NCI-H1436 (cell line): ENCODE measurements at regions not wholly inside any gene's neighbourhood (a gene's known extent, or its start where the extent isn't known, plus 50 kb on each side); places are given as distances from the start of the nearest gene placed in this dataset.

Experiments used
- DNase-seq: peaks from one replicate; lab custom pipeline; 2025; lab: John Stamatoyannopoulos, UW

GRCh38 chr2:145199827-145200706, 680.1 kb upstream of the ZEB2 start:
- DNase-seq, result no peak

DNA sequence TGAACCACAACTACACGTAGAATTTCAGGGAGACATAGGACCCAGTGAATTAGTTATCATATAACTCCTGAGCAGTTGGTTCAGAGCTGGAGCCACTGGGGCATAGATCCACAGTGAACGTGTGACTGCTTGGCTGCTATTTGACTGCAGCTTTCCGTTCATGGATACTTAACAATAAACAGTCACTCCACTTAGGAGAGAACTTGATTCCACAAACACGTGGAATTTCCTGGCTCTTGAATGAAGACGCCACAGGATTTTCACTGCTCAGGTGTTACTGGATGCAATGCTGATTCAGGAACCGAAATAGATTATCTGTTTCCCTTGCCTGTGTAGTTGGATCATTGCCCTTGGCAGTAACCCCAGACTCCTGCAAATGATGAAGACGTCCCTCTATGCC, 679.1 kb upstream of the ZEB2 start:
- peak; percentile 61 for DNase-seq

DNA sequence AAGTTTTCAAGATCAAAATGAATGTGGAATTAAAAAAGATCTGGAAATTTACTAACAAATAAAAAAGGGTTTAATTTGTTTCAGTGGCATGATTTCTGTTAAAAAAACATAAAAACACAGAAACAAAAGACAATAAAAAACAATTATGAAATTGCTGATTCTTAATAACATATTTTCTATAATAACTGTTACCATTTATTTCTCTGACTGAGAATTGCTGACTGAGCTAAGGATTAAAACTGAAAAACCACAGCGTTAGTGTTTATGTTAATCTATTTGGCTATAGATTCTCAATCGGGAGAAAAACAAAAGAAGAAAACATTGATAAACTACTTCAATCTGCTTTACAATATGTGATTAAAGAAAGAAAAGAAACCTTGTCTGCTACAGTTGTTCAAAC, 678.6 kb upstream of the ZEB2 start:
- DNase-seq, result no peak

- DNase-seq, result peak; percentile 35
Measured at GRCh38 chr2:145197944-145198343, 678.0 kb upstream of the ZEB2 start.

GRCh38 chr2:145194673-145195072, 674.8 kb upstream of the ZEB2 start:
- DNase-seq, result no peak

DNA sequence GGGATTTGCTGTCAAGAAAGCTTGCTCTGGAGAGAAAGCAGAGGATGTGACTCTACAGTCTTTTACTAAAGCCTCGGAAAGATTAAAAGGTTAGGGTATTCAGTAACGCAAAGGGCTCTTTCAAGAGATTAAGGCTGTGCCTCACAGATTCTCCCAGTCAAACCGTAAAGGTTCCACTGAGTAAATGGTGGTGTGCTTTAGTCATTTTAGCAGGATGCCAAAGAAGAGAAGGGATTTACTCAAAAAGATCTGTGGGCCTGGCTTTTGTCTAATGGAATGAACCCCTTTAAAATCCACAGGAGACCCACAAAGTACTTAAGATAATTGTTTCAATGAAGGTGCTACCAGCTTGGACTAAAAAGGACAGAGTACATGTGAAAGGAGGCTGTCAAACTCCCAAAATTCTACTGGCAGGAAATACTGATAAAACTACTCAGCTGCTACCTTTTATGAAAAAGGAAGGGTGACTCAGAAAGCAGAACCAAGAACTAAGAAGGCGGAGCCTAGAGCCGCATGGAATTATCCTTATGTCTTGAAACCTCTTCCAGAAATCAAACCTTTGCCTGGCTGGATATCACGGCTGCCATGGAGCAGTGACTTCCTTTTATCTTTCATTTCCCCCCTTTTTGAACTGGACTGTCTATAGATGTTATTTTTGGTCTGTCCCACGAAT, 670.2 kb upstream of the ZEB2 start:
- DNase-seq, result no peak

GRCh38 chr2:145186303-145186702, 666.4 kb upstream of the ZEB2 start:
- DNase-seq, result no peak

DNA sequence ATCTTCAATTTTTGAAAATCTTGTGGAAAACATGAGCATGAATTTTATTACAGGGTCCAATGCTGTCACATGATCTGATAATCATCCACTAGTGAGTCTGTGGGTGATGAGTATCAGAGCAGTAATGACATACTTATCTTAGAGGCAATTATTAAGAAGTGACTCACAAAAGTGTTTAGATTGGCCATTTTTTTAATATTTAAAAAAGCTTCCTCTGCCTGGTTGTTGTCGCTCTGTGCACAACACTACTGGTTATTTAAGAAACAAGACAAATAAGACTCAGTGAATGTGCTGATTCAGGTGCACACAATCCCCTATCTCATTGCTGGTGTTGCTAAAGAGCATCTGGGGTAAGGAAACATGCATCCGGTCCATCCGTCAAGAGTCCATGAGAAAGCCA, 665.8 kb upstream of the ZEB2 start:
- DNase-seq, result no peak

- no peak for DNase-seq
Measured at GRCh38 chr2:145184741-145185651, 665.1 kb upstream of the ZEB2 start.

- no peak for DNase-seq
Measured at GRCh38 chr2:145169285-145169684, 649.4 kb upstream of the ZEB2 start.

GRCh38 chr2:145168091-145168490, 648.2 kb upstream of the ZEB2 start:
- DNase-seq, result no peak

DNA sequence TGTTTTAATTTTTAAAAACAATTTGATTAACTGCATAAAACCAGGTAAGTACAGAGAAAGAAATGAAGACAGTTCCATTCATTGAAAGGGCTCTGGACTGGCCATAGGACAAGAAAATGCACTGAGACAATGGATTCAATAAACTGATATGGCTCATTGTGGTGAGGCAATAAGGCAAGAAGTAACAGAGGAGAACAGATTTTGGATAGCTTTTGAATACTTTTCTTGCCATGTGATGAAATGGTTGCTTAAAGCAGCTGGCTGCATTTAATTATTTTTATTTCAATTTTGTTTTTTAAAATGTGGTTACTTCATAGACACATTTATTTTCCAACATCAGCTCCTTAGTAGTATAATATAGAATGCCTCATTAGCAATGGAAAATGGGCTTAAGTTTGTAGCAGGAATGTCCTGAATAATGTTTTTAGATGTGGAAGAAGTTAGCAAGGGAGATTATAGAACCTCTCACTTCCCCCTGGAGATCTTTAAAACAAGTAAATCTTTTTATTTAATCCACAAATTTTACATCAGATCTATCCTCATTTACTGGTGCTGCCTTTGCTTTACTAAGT, 646.9 kb upstream of the ZEB2 start:
- DNase-seq, result no peak

- no peak for DNase-seq
Measured at GRCh38 chr2:145161656-145162055, 641.7 kb upstream of the ZEB2 start.

- DNase-seq, result no peak
Measured at GRCh38 chr2:145160855-145161254, 640.9 kb upstream of the ZEB2 start.

- no peak for DNase-seq
Measured at GRCh38 chr2:145159676-145160075, 639.8 kb upstream of the ZEB2 start.

GRCh38 chr2:145157741-145158591, 638.0 kb upstream of the ZEB2 start:
- DNase-seq, result no peak

- DNase-seq, result no peak
Measured at GRCh38 chr2:145157036-145157675, 637.2 kb upstream of the ZEB2 start.

GRCh38 chr2:145156199-145156598, 636.3 kb upstream of the ZEB2 start:
- no peak for DNase-seq

DNA sequence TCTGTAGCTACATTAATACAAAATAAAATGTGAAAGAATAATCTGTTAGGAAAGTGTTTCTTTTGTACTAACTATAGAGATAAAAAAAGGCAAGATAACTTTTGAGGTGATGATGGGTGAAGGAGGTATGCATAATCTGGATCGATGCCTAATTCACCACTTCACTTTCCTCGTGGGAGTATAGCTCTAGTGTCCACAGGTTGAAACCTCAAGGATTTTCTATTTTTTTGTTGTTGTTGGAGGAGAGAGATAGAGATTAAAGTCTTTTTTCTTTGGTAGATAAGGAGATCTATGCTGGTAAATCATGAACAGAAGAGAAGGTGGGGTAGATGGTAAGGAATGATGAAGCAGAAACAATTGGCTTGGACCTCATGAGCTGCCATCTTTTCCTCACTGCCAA, 635.3 kb upstream of the ZEB2 start:
- no peak for DNase-seq

- DNase-seq, result no peak
Measured at GRCh38 chr2:145154731-145155130, 634.8 kb upstream of the ZEB2 start.

GRCh38 chr2:145146691-145147090, 626.8 kb upstream of the ZEB2 start:
- DNase-seq, result no peak
